Stimulated activated CD4-positive, alpha-beta T cell treated with anti-CD3 and anti-CD28 coated beads, TNF-alpha, amount 100 ng/mL, for 48 hours (primary cell): ENCODE measurements at regions not wholly inside any gene's neighbourhood (a gene's known extent, or its start where the extent isn't known, plus 50 kb on each side); places are given as distances from the start of the nearest gene placed in this dataset.
"Not testable (repeated sequence)": the region's sequence is repeated elsewhere in the genome, so short reads cannot be mapped to it uniquely, and the experiment has no call there.

Experiments used
- DNase-seq, 3 donors: peaks; one replicate each; pipeline ENCODE4 v3.0.0-alpha.2; 2020; ENCODE audit warnings: low read depth in 3 of 3

DNA sequence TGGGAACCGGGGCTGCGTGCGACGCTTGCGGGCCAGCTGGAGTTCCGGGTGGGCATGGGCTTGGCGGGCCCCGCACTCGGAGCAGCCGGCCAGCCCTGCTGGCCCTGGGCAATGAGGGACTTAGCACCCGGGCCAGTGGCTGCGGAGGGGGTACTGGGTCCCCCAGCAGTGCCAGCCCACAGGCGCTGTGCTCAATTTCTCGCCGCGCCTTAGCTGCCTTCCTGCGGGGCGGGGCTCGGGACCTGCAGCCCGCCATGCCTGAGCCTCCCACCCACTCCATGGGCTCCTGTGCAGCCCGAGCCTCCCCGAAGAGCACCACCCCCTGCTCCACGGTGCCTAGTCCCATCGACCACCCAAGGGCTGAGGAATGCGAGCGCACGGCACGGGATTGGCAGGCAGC is 63.8 kb downstream of the PLXNA1 start:
- not testable (repeated sequence) for DNase-seq

DNA sequence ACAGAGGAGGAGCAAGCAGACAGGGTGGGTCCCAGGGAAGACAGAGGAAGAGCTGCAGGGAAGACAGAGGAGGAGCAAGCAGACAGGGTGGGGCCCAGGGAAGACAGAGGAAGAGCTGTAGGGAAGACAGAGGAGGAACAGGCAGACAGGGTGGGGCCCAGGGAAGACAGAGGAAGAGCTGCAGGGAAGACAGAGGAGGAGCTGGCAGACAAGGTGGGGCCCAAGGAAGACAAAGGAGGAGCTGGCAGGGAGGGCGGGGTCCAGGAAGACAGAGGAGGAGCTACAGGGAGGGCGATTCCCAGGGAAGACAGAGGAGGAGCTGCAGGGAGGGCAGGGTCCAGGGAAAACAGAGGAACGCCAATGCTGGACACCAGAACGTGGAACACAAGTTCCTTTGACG is 66.5 kb downstream of the PLXNA1 start:
- no peak for DNase-seq

DNA sequence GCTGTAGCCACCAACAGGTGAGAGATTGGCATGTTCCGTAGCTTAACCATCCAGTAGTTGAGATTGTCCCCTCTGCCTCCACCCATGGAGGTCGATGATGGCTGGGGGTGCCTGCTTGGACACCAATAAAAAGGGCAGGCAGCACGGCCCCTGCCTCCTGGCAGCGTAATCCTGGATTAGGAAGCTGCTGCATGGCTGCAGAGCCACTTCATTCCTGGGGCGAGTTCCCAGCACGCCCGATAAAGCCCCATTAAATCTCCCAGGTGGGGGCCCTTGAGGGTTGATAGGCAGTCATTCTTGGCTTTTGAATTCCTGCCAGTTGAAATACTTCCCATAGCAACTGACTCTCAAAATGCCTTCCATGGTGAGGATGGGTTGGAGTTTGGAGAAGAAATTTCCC is 67.8 kb downstream of the PLXNA1 start:
- DNase-seq, result no peak

DNA sequence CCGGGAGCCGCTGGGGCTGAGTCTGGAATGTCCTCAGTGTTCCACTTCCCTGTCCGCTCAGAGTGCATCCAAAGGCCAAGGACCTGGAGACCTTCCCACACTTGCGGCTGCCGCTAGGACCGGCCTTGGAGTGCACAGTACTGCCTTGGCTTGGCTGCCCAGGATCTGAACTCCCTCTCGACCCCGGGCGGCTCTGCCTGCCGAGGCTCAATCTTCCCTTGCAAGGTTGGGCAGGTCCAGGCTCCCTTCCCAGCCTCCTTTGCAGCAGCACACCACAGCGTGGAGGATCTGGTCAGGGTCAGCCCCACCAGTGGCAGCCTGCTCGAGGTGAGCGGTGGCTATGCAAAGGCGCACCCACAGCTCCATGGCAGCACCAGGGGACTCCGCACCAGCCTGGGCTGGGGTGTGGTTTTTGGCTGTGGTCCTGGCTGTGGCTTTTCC is 69.2 kb downstream of the PLXNA1 start:
- no peak for DNase-seq

DNA sequence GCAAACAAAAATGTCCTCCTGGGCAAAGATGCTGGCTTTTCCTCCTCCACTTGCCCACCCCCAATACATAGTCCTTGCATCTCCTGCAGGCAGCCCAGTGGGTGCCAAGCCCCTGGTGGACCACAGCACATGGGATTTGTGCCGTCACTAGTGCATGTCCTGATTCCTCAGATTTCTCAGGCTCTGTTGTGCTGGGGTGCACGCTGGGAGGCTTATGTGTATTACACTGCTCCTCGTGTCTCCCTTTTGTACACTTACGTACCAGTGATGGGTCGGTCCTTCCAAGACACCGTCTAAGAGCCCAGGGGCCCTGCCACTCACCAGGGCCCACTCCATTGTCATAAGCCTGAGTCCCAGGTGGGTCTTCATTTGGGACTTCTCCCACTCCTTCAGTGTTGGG is 70.1 kb downstream of the PLXNA1 start:
- no peak for DNase-seq

DNA sequence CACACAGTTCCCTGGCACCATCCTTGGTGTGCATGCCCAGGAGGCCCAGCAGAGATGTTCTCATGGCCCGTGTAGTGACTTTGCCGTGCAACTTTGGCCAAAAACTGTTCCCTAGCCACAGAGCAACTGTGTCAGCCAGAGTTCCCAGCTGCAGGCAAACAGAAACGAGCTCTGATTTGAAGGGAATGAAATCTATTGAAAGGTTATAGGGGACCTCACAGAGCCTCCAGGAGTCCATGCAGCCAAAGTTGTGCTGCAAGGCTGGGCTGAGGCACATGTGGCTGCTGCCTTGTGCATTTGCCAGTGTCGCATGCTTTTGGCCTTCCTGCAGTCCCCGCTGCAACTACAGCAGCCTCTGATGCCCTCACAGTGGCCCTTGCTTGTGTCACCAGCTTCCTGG is 70.5 kb downstream of the PLXNA1 start:
- no peak for DNase-seq

DNA sequence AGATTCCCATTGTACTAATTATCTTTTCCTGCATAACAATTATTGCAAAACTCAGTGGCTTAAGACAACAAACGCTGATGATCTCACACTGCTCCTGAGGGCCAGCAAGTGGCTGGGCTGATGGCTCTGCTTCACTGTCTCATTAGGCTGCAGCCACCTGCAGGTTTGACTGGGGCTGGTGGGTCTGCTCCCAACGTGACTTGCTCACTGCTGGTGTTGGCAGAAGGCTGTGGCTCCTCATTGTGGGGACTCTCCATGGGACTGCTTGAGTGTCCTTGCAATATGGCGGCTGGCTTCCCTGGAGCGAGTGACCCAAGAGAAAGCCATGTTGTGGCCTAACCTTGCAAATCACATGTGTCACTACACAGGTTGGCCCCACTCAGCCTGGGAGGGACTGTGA is 71.1 kb downstream of the PLXNA1 start:
- no peak for DNase-seq

DNA sequence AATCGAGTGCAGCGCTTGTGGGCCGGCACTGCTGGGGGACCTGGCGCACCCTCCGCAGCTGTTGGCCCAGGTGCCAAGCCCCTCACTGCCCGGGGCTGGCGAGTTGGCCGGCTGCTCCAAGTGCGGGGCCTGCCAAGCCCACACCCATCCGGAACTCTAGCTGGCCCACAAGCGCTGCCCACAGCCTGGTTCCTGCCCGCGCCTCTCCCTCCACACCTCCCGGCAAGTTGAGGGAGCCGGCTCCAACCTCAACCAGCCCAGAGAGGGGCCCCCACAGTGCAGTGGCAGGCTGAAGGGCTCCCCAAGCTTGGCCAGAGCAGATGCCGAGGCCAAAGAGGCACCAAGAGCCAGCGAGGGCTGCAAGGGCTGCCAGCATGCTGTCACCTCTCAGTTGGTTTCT is 73.4 kb downstream of the PLXNA1 start:
- DNase-seq, result no peak

DNA sequence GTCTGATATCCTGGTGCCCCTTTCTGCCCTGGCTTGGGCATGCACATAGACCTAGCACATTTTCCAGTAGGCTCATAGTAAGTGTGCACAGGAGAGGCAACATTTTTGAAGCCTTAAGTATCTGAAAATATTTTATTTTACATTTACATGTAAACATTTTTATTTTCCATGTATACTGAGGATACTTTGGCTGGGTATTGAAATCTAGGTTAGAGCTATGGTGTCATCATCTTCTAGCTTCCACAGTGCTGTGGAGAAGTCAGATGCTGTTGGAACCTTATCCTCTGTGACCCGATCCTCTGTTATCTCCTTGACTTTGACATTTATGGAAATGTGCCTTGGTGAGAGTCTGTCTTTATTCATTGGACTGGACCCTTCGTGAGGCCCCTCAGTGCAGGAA is 74.1 kb downstream of the PLXNA1 start:
- no peak for DNase-seq

DNA sequence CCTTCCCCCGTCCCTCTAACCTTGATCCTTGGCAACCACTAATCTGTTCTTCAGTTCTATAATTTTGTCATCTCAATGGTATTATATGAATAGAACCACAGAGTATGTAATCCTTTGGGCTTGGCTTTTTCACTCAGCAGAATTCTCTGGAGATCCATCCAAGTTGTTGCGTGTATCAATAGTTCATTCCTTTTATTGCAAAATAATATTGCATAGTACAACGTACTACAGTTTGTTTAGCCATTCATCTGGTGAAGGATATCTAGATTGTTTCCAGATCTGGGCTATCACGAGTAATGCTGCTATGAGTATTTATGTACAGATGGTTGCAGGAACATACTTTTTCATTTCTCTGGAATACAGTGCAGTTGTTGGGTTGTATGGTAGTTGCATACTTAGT is 76.2 kb downstream of the PLXNA1 start:
- no peak for DNase-seq

DNA sequence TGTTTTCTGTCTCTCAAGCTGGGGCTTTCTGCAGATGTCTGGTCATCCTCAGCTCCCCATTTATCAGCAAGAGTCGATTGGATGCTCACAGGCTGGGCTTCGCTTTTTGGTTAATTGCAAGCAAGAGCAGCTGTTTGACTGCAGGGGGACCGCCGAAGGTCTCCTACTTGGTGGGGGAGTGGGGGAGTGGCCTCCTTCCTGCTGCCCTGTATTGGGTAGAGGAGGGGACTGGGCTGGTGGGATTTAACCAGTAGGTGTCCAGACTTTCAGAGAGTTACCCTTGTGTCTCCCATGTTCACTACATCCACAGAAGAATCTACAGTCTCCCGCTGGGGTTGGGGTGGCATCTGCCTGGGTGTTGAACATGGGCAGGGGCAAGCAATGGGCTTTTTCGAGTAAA is 78.7 kb downstream of the PLXNA1 start:
- DNase-seq, result no peak

DNA sequence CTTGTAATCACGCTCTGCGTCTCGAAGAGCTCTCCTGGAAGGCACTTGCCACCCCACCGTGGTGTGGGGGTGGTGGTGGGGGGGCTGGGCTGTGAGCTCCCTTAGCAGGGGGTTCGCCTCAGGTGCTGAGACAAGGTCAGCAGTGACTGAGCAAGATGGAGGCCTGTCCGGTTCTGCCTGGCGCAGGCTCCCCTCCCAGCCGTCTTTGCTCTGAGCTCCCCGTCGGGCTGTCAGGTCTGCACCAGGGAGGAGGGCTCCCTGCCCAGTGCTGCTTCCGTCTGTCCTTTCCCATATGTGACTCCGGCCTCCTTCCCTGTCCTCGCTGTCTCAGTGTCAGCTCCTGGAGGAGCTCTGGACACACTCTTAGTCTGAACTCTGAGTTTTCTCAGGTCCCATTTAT is 80.0 kb downstream of the PLXNA1 start:
- no peak for DNase-seq

DNA sequence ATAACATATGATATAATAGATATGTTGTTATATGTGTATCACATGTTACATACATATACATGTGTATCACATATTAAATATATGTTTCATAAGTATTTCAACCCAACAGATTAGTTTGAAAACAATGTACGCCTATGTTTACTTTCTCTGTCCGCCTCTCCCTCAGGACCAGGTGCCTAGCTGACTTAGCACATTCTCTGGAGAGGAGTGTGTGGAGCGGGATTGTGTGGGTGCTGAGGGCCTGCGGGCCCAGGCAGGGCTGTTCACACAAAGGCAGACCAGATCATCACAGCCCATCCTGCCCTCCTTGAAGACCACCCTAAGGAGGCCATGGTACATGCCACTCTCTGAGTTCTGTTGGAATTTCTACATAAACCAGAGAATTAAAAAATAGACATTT is 81.0 kb downstream of the PLXNA1 start:
- DNase-seq, result no peak

DNA sequence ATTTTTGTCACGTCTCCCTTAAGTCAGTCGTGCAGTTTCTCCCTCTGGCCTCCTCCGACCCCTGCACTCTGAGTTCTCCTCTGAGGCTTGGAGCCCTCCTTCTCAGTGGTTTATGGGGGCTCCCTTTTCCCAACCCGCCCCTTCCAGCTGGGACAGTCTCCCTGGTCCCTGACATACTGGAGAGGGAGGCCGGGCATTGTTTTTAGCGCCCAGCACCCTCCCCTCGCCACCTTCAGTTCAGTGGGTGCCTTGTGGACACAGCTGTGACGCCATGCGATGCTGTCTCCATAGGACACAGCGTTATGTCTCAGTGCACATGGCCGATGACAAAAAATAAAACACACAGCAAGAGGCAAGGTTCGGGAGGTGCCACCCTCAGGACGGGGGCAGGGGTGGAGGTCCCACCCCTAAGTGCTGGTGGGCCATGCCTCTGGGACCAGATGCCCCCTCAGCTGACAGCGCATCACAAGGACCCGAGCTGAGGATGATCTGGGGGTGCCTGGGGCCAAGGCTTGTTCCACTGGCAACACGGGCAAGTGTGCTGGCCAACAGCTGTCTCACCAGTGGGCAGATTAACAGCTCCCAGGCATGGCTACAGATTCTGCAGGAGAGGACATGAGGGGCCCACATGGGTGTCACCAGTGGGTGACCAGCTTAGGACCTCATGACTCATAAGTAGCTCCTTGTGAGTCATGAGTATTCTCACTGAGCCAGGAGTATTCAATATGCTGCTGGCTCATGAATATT is 81.6 kb downstream of the PLXNA1 start:
- DNase-seq, result no peak

DNA sequence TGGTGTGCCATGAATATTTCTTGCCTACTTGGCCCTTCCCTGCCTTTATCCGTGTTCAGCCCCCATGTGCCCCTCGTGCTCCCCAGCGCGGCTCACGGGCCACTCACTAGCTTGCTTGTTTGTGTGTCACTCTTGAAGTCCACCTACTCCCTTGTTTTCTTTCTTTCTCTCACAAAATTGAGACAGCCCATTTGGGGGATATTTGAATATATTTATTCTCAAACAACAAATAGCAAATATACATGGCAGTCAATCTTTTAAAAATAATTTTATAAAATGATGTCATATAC is 82.2 kb downstream of the PLXNA1 start:
- DNase-seq, result no peak

DNA sequence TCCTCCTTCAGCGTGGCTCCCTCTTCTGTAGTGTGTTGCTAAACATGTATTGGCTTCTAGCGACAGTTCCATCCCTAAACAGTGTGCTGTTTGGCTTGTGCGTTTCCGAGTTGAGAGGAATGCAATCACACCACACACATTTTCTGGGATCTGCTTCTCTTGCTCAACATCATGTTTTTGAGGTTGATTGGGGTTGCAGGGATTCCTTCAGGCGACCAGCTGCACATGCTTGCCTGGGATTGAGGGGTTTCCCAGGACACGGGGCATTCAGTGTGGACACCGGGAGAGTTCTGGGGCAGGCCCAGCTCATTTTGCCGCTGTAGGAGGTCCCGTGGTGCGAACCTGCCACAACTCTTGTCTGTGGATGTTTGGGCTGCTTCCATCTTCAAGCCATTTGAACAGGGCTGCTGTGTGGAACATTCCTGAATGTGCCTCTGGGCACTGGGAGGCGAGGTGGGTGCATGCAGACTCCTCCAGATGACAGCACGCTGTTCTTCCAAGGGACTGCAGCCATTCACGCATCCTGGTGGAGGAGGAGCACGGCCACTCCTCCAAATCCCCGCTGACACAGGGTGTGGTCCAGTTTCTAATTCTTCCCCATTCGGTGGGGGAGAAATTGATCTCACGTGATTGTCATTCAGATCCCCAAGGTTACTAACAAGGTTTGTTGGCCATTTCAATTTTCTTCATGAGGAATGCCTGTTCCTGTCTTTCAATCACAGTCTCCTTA is 82.8 kb downstream of the PLXNA1 start:
- no peak for DNase-seq

DNA sequence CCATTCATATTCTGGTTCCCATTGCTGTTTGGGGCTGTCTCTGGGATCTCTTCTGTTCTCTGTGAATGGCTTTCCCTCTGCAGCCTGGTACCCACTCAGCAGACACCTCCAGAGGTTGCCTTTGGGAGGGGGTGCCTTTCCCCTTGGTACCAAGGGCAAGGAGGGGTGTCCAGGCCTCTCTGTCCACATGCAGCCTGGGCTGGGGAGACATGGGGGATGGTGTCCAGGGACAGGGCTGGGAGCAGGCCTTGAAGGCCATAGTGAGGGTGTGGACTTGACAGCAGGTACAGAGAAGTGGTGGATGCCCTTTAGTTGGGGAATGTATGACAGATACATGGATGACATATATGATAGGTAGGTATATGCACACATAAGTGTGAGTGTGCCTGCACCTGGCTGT is 83.7 kb downstream of the PLXNA1 start:
- DNase-seq, result no peak

DNA sequence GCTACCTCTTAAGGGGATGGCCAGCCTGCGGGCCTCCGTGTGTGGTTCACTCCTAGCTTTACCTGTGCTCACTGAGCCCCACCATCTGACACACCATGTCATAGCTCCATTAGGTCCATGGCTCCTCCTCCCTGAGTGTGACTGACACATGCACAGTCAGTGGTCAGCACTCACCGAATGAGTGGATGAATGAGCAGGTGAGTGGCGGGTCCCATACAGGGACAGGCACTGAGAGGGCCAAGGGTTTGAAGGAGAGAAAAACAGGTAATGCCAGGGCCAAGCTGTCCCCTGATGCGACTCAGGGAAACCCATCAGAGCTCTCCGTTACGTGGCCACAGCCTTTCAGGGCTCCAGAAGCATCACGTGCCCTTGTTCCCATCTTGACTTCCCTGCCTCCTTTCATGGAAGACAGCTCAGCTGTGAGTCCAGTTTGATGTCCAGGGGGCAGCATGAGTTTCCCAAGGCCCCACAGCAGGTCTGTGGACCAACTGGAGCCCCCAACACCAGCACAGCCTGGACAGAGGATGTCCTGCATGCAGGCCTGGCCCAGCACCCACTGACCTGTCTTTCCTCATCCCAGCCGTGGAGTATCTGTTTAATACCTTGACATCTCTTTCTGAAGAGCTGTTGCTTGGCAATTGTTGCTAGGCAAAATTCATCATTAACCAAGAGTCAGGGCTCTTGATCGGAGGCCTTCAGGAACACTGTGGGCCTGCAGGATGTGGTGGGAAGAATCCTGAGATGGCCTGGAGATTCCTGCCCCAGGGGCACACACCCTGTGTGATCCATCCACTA is 84.4 kb downstream of the PLXNA1 start:
- DNase-seq, result no peak

DNA sequence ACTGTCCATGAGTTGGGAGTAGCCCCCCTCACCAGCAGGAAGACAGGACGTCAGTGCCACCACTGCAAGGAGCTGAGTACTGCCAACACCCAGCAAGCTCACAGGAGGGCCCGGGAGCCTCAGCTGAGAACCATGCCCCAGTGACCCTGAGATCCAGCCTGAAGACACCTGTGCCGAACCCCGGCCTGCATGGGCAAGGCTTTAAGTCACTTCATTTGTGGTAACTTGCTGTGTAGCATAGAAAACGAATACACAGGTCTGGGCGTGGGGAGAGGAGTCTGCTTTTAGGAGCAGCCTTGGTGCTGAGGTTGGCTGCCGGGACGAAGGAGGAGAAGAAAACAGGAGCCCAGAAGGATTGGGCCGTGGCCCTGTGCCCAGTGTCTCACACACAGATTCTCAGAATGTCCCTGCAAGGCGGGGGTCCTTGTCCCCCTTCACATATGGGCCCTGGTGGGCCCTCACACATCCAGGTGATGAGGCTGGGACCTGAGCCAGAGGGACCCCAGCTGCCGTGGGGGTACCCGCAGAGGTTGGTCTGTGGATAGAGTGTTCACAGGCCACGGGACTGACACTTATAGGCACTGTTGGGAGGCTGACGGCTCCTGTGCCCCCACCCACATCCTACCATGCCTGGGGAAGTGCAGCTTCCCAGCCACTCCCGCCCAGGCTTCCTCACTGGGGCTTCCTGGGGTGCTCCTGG is 85.3 kb downstream of the PLXNA1 start:
- no peak for DNase-seq

DNA sequence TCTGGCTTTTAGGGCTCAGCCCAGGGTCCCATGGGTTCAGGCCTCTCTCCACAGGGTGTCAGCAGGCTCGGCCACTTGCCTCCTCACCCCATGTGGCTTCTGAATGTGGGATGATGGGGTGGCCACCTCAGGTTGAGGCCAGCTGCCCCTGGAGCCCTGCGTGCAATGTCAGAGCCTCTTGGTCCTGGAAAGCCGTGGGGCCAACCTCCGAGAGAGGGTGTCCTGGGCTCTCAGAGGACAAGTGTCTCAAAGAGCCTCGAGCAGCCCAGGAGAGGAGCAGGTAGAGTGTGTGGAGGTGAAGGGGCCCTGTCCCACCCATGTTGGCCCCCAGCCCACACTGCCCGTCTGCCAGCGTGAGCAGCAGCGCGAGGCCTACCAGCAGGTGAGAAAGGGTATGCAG is 86.0 kb downstream of the PLXNA1 start:
- DNase-seq, result no peak

DNA sequence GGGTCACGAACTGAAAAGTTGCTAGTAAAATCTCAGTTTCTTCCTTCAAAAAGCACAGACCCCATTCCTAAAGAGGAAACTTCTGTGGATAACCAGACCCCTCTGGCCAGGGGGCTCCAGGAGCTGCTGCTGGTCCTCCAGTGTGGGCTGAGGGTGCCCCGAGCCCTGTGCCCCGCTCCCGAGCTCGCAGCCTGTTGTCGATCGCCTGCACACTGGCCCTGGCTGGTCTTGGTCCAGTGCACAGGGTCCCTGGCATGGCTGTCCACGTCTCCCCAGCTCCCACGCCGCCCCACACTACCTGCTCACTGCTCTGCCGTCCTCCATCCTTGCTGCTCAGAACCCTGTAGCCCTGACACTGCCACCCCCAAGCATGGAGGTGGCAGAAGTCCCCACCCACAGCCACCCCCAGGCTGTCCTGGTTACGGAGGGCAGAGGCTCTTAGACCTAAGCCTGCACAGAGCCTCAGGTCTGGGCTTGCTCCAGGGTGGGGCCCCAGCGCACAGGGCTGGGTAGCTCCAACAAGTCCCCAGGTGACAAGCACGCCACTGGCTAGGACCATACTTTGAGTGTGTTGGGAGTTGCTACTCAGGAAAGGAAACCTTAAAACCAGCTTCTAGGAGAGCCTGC is 87.0 kb downstream of the PLXNA1 start:
- DNase-seq, result no peak

DNA sequence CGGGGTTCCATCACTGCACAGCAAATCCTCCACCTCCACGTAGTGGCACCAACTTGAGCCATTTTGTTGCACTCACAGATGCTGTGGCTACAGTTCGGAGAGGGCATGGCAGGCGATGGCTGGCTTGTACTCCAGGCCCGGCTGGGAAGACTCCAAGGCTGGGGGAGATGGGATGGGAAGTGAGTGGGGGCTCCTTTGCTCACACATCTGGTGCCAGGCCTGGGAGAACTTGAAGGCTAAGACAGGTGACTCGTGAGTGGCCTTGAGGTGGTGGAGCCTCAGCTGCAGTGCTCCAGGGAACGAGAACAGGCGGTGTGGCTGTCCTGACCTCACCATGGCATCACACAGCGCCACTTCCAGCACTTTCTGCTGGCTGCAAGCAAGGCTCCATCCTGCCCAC is 87.9 kb downstream of the PLXNA1 start:
- no peak for DNase-seq
